NCI-H226 (cell line): ENCODE measurements at regions not wholly inside any gene's neighbourhood (a gene's known extent, or its start where the extent isn't known, plus 50 kb on each side); places are given as distances from the start of the nearest gene placed in this dataset.
"Not testable (repeated sequence)": the region's sequence is repeated elsewhere in the genome, so short reads cannot be mapped to it uniquely, and the experiment has no call there.

Experiments
- DNase-seq: peaks from one replicate; pipeline ENCODE4 v3.0.0-alpha.2; 2015

DNA sequence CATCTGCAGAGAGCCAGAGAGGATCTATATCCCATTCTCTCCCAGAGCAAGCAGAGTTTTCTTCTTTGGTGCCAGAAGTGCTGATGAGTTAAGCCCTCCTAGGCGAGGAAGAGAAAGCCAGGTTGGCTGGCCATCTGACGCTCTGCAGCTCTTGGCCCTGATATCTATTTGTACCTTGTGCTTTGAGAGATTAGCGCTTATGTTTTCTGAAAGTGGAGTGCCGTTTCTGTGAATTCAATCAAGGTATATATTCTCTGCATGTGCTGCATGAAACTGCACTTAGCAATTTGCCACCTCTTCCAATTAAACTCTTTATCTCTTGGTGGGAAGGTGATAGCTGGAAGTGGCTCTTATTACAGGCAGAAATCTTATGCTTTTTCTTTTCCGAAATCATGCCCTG is 177.5 kb downstream of the LPIN1 start:
- DNase-seq, result no peak

DNA sequence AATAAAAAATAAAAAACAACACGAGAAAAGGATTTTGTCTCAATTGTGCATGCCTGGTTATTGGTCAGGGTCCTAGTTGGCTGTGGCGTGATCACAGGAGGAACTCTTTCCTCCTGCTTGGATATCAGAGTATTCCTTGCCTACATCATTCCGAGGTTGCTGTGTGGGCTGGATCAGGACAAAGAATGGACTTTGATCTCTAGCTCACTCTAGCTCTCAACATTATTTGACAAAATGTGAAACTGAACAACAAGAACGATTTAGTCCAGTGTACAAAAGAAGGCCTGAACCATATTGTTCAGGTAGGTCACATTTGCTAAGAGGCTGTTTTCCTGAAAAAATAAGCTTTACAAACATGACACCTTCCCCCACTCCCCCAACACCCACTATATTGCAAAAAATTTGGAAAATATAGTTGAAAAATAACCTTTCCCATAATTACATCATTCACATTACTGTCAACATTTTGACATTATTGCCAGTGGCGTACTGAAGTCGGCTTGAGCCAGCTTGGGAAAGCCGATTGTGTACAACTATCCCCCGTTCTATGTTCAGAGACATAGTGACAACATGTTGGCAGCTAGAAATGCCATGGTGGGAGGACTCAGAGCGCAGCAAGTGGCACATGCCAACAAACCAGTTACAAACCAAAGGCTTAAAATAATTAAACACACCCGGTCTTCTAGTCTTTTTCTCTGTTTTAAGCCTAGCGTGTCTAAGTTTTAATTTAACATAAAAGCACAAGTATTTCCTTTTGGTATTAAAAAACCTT is 179.0 kb downstream of the LPIN1 start:
- no peak for DNase-seq

GRCh38 chr2:11930211-11930761 is 183.9 kb downstream of the LPIN1 start:
- no peak for DNase-seq

DNA sequence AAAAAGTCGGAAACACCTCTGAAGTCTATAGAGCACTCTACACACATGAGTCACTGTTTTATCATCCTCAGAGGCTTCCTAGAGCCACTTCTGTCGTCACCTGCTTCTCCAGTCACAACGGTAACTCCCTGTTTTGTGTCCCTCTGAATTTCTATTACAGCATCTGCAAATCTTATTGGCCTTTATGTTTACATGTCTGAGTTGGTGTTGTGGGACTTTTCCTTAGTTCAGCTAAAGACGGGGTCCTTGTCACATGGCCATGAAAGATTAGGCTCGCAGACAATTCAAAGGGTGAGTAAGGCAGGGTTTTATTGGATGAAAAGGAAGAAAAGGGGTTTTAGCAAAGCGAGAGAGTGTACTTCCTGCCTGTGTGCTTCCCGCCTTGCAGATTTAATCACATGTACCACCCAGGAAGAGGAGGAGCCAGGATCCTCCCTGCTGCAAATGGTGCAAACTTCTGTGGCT is 185.6 kb downstream of the LPIN1 start:
- DNase-seq, result no peak

GRCh38 chr2:11932962-11933361 is 186.5 kb downstream of the LPIN1 start:
- DNase-seq, result no peak

- DNase-seq, result no peak
Observed at GRCh38 chr2:11933854-11934253, 187.4 kb downstream of the LPIN1 start.

- no peak for DNase-seq
Observed at GRCh38 chr2:11936761-11937160, 190.3 kb downstream of the LPIN1 start.

DNA sequence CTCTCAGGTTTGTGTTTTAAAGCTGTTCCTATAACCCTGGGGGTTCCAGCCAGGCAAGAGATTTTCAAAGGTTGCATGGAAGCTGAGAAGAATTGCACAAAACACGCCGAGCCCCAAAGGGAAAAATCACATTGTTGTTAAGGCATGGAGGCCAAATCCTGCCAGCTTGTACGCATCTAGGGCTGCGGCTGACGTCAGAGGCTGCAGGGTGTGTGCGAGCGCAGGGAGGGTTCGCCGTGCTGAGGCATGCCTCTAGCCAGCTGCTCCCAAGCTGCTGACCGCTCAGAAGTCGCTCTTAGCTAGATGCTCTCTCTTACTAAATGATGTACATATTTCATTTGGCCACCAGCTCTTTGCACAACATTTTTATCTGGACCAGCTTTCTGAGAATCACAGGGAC is 191.8 kb downstream of the LPIN1 start:
- DNase-seq, result no peak

GRCh38 chr2:11939523-11939922 is 193.1 kb downstream of the LPIN1 start:
- no peak for DNase-seq

DNA sequence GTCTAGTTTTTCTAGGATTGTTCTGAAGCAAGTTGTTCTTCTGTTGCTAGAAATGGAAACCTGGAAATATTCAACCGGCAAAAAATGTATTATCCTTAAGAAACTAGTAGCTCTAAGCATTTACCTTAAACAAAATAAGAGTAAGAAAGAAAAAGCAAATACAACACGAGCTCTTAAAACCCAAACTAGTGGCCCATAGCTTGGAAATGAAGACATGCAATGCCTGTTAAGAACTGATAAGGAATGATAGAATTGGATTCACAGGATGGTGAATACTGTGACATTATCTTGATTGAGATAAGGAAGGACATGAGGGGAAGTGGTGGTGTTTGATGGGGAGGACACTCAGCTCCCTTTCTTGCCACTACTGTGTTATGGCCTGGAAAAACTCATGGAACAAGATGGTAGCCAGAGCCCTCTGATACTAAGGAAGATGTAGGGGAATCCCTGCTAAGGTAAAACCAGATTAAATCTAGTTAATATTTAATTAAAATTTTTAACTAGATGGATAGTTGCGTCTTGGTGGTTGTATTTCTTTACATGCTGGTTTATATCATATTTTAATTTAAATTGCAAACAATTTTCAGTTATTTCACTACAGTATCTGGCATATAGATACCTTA is 193.8 kb downstream of the LPIN1 start:
- no peak for DNase-seq

DNA sequence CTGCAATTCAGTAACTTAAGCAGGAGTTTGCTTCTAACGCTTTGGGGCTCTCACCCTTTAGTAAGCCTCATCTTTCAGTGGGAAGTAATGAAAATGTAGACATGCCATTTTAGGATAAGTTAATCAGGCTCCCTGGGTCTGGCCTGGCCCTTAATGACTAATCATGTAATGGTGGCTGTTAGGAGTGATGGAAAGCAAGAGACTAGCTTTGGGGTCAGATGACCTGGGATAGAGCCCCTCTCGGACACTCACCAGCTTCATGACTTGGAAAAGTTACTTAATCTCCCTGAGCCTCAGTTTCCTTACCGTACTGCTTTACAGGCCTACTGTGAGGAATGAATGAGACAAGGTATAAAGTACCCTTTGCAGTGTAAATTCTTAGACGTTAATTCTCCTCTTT is 194.4 kb downstream of the LPIN1 start:
- no peak for DNase-seq

- DNase-seq, result no peak
Observed at GRCh38 chr2:11941201-11942177, 195.1 kb downstream of the LPIN1 start.

DNA sequence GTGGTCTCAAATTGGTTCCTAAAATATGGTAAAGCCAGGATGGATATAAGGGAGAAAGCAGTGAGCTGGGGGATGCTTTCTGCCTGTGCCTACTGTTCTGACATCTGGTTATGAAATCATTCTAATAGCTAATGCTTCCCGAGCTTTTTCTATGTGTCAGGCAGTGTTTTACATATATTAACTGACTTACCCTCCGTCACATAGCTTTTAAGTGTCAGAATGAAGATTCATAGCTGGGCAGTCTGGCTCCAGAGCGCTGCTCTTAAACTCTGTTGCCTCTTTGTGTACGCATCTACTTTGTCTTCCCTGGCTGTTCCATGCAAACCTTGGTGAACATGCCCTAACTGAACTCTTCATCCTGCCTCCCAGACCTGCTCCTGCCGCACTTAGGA is 195.7 kb downstream of the LPIN1 start:
- no peak for DNase-seq

- no peak for DNase-seq
Observed at GRCh38 chr2:11944311-11944710, 197.9 kb downstream of the LPIN1 start.

GRCh38 chr2:11945139-11946126 is 199.0 kb downstream of the LPIN1 start:
- no peak for DNase-seq

GRCh38 chr2:11947956-11948355 is 201.5 kb downstream of the LPIN1 start:
- no peak for DNase-seq

GRCh38 chr2:11949732-11950523 is 203.5 kb downstream of the LPIN1 start:
- no peak for DNase-seq

DNA sequence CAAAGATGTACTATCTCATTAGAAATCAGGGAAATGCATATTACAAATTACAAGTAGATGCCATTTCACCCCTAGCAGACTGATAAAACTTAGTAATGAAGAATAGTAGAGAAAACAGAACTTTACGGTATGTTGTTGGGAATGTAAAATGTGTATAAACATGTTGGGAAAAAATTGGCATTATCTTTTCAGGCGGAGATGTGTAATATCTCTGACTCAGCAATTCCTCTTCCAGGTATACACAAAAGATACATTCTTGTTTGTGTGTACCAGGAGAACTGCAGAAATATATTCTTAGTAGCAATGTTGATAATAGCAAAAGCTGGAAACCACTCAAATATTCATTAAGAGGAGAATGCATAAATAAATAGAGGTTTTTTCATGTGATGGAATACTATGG is 204.5 kb downstream of the LPIN1 start:
- no peak for DNase-seq

- DNase-seq, result not testable (repeated sequence)
Observed at GRCh38 chr2:11951492-11951891, 205.1 kb downstream of the LPIN1 start.

GRCh38 chr2:11953258-11953657 is 206.8 kb downstream of the LPIN1 start:
- no peak for DNase-seq

- DNase-seq, result no peak
Observed at GRCh38 chr2:11955314-11955713, 208.9 kb downstream of the LPIN1 start.
